ENCODE measurements at regions not wholly inside any gene's neighbourhood (a gene's known extent, or its start where the extent isn't known, plus 50 kb on each side); places are given as distances from the start of the nearest gene placed in this dataset.

GRCh38 chr1:9424261-9424660 lies 115.0 kb upstream of the SLC25A33 start:
- no peak for TF ChIP-seq CTCF (IDR thresholded peaks at IDR 0.05; ENCODE audit: low read depth, low read length)
- no peak for TF ChIP-seq EZH2phosphoT487 (IDR thresholded peaks at IDR 0.05; ENCODE audit: low read depth)
